NCI-H2227 (cell line): ENCODE measurements at regions not wholly inside any gene's neighbourhood (a gene's known extent, or its start where the extent isn't known, plus 50 kb on each side); places are given as distances from the start of the nearest gene placed in this dataset.
A peak's percentile ranks its signal among the peaks of the same experiment; 100 is the strongest.

Source experiments
- DNase-seq: peaks from one replicate; lab custom pipeline; 2025; ENCODE audit not compliant: unreplicated experiment; lab: John Stamatoyannopoulos, UW

GRCh38 chr16:48949636-48950035, 332.0 kb downstream of the CBLN1 start:
- no peak for DNase-seq

GRCh38 chr16:48948911-48949310, 332.7 kb downstream of the CBLN1 start:
- no peak for DNase-seq

DNA sequence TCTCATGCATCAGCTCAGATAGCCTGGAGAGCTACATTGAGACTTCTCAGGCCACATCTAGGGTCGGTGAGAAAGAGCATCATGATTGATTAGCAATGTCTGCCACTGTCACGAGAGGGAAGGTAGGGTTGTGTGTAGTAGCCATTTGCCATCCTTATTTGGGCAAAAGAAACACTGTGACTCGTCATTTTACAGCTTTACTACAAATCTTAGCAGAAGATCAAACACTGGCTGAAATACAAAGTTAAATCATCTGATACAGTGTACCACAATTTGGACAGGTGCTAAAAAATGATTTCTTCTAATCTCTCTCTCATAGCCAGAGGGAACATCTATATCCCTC, 334.3 kb downstream of the CBLN1 start:
- DNase-seq: no peak

GRCh38 chr16:48946686-48947370, 334.8 kb downstream of the CBLN1 start:
- no peak for DNase-seq

GRCh38 chr16:48942996-48943395, 333.0 kb upstream of the N4BP1 start:
- DNase-seq: no peak

GRCh38 chr16:48936811-48937210, 326.8 kb upstream of the N4BP1 start:
- no peak for DNase-seq

- no peak for DNase-seq
Measured at GRCh38 chr16:48932216-48932855, 322.4 kb upstream of the N4BP1 start.

DNA sequence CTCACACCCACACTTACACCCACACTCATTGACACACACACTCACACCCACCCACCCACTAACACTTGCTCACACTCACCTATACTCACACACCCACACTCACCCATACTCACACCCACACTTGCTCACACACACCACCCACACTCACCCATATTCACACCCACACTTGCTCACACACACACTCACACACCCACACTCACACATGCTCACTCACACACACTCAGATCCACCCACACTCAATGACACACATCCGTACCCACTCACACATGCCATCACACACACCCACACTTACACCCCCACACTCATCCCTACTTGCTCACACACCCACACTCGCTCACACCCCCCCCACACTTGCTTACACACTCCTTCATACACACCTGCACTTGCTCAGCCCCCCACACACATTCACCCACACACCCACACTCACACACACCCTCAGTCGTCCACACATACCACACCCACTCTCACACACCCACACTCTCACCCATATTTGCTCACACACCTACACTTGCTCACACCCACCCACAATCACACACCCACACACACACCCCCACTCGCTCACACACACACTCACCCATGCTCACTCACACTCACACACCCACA, 321.1 kb upstream of the N4BP1 start:
- DNase-seq: no peak

- no peak for DNase-seq
Measured at GRCh38 chr16:48919791-48920190, 309.8 kb upstream of the N4BP1 start.

GRCh38 chr16:48918520-48919258, 308.7 kb upstream of the N4BP1 start:
- no peak for DNase-seq

DNA sequence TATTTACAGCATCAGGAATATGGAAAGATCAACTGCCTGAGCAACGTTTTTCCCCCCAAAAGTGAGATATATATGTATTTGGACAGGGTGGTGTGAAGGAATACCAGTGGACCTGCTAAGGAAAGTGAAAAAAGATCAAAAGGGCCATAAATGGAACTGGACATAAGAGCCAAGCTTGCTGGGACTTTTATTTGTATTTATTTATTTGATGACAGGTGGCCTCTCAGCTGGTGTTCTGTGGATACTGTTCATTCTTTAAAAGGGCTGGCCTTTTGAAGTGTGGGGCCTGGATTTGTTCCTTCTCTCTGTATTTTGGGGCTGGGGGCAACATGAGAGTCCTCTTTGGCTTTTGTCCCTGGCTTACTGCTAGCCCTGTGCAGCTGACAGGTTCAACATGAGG, 306.6 kb upstream of the N4BP1 start:
- DNase-seq: no peak

GRCh38 chr16:48914070-48914469, 304.1 kb upstream of the N4BP1 start:
- peak; percentile 43 for DNase-seq

DNA sequence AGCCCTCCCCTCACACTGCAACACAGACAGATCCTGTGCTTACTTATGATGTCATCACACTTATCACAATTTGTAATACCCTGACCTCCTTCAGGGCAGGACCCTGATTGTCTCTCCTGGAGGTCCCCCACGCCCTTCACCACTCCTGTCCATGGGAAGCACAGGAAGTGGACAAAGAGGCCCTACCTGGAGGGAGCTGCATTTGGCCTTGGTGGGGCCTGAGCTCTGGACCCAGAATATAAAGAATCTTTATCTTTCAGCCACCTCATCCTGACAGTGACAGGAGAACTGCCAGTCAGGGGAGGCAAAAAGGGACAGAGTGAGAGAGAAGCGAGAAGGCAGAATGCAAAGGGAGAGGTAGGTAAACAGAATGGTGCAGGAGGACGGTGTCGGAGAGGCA, 303.4 kb upstream of the N4BP1 start:
- no peak for DNase-seq

- no peak for DNase-seq
Measured at GRCh38 chr16:48912360-48912759, 302.4 kb upstream of the N4BP1 start.

DNA sequence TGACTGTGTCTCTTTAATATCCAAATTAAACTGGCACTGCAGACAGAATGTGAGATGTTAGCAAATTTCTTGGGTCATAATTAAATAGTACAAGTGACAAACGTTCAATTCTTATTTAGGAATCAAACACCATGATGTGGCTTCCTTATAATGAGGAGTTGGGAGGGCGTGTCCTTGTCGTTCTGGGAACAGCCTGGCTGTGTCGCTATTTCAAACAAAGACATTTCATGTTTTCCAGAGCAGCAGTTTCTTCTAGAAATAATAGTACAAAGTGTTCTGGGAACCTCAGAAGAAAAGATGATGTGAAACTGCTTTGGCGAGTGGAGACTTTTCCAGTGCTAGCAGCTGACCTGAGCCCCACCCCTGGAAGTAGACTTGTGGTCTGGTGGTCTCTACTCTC, 301.7 kb upstream of the N4BP1 start:
- no peak for DNase-seq

DNA sequence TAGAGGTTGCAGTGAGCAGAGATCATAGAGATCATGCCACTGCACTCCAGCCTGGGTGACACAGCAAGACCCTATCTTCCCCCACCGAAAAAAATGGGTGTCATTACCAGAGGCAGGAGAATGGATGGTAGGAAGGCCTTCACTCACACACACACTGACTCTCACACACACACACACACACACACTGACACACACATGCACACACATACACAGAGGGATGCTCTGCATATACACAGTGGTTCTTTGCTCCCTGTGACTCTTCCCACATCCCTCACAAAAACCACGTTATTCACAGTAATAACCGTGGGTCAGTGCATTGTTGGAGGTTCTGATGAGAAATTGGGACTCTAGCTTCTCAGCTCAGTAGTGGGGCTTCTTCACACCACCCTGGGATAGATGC, 300.2 kb upstream of the N4BP1 start:
- no peak for DNase-seq

GRCh38 chr16:48909231-48909630, 299.3 kb upstream of the N4BP1 start:
- no peak for DNase-seq

- no peak for DNase-seq
Measured at GRCh38 chr16:48907906-48908634, 298.1 kb upstream of the N4BP1 start.

DNA sequence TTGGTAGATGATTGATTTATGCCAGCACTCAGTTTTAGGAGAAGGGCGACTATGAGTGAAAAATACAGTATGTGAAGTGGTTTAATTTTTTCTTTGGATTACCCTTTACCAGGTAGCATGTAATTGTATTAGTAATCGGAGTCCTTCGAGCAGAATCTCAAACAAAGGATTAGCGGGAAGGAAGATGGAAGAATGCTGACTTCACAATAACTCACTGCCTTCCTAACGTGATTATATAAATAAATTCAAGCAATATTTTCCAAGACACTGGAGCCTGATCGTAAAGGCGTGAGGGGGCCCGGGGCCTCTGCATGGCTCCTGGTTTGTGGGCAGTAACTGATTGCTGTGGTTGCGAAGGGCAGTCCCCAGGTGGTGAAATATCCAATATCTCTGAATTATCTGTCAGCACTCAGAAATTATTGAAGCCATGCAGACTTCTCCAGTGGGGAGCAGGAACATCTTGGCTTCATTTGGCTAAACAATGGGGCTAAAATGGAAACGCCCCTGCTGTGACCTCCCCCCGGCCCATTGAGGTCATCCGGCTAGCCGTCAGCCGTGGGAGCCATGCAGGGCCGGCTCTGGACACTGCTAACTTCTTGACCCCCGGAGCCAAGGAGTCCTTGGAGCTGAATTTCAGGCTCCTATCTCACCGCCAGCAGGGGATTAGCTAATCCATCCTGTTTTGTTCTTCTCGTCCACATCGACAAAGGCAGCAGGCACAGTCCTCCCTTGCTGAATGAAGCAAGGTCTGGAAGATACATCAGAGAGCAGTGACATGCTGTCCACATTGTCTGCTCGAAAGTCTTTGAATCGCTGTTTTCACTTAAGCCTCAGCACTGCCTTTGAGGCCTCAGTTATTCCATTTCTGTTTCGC, 295.9 kb upstream of the N4BP1 start:
- no peak for DNase-seq

DNA sequence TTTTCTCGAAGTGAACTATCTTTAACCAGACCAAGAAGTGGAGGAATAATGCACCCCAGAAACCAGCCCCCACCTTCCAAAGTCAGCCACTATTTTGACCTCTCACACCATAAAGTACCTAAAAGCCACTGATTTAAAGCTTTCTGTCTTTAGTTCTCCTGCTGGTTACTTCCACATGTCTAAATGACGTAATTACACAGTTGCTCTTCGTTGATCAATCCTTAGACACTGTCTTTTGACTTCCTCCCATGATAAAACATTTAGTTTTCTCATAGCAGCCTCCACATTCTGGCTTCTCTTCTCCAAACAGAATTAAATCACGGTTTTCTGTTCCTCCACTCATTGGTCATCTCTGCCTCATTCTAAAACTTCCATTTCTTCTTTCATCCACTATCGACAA, 294.4 kb upstream of the N4BP1 start:
- DNase-seq: no peak
